ENCODE measurements at regions not wholly inside any gene's neighbourhood (a gene's known extent, or its start where the extent isn't known, plus 50 kb on each side); places are given as distances from the start of the nearest gene placed in this dataset.

GRCh38 chr13:39210961-39211534, 172.8 kb downstream of the NHLRC3 start:
- DNase-seq: no peak
- Histone ChIP-seq H3K4me1 (peaks cover 0 to 5% of the 10 kb centered on the region in 2 donors), H3K9me3 (no peaks in the 10 kb centered on the region), H3K27ac (peak overlapping the region in 1 of 2 donors; percentile 13), H3K36me3 (no peaks in the 10 kb centered on the region), H3K4me3 (no peak overlapping the region), H3K27me3 (no peaks in the 10 kb centered on the region)
- no peak for ATAC-seq
- no peak for TF ChIP-seq CTCF (IDR thresholded peaks at IDR 0.05)
- intact Hi-C loops (cut with DNase I): no loop called here

GRCh38 chr13:39215971-39216370, 177.7 kb downstream of the NHLRC3 start:
- DNase-seq (no peak), ATAC-seq (no peak)
- H3K27ac ChIP-seq: no peak overlapping the region
- no peaks in the 10 kb centered on the region for H3K36me3 ChIP-seq
- H3K9me3 ChIP-seq: no peaks in the 10 kb centered on the region
- no peaks in the 10 kb centered on the region for H3K4me1 ChIP-seq
- H3K4me3 ChIP-seq: no peak overlapping the region
- no peak for TF ChIP-seq CTCF (IDR thresholded peaks at IDR 0.05)
- intact Hi-C loops (cut with DNase I): no loop called here
- H3K27me3 ChIP-seq: no peaks in the 10 kb centered on the region

- DNase-seq: no peak
- no peak for ATAC-seq
- H3K36me3 ChIP-seq: no peaks in the 10 kb centered on the region
- TF ChIP-seq CTCF (IDR thresholded peaks at IDR 0.05): no peak
- H3K27ac ChIP-seq: no peak overlapping the region
- no peaks in the 10 kb centered on the region for H3K9me3 ChIP-seq
- no peaks in the 10 kb centered on the region for H3K27me3 ChIP-seq
- no peaks in the 10 kb centered on the region for H3K4me1 ChIP-seq
- intact Hi-C loops (cut with DNase I): no loop called here
- no peak overlapping the region for H3K4me3 ChIP-seq
These were observed 179.2 kb downstream of the NHLRC3 start for GRCh38 chr13:39217471-39217870.

GRCh38 chr13:39224671-39225240, 186.5 kb downstream of the NHLRC3 start:
- no peaks in the 10 kb centered on the region for H3K27me3 ChIP-seq
- no peak overlapping the region for H3K27ac ChIP-seq
- intact Hi-C loops (cut with DNase I): no loop called here
- H3K9me3 ChIP-seq: peaks cover 0 to 5% of the 10 kb centered on the region in 2 donors
- no peak for TF ChIP-seq CTCF (IDR thresholded peaks at IDR 0.05)
- H3K4me3 ChIP-seq: no peak overlapping the region
- no peaks in the 10 kb centered on the region for H3K4me1 ChIP-seq
- no peaks in the 10 kb centered on the region for H3K36me3 ChIP-seq
- ATAC-seq (no peak), DNase-seq (peak in 2 of 4 donors; percentile 40 to 52)

GRCh38 chr13:39225860-39226259, 187.6 kb downstream of the NHLRC3 start:
- Histone ChIP-seq H3K27me3 (no peaks in the 10 kb centered on the region), H3K4me3 (no peak overlapping the region), H3K9me3 (peaks cover 0 to 5% of the 10 kb centered on the region in 2 donors), H3K27ac (no peak overlapping the region), H3K4me1 (no peaks in the 10 kb centered on the region), H3K36me3 (no peaks in the 10 kb centered on the region)
- intact Hi-C loops (cut with DNase I): no loop called here
- no peak for TF ChIP-seq CTCF (IDR thresholded peaks at IDR 0.05)
- DNase-seq (no peak), ATAC-seq (no peak)
